ENCODE measurements at regions not wholly inside any gene's neighbourhood (a gene's known extent, or its start where the extent isn't known, plus 50 kb on each side); places are given as distances from the start of the nearest gene placed in this dataset.

GRCh38 chr15:95763426-95763825 is 567.1 kb upstream of the NR2F2 start:
- TF ChIP-seq POLR2A (IDR thresholded peaks at IDR 0.05) (no peak), CTCF (IDR thresholded peaks at IDR 0.05) (no peak)
